Esophagus muscularis mucosa (tissue), 3 donors: ENCODE measurements at regions not wholly inside any gene's neighbourhood (a gene's known extent, or its start where the extent isn't known, plus 50 kb on each side); places are given as distances from the start of the nearest gene placed in this dataset.

ENCODE experiments used
- POLR2A ChIP-seq: fragments of 450-650 bp; IDR thresholded peaks from one replicate; pipeline ENCODE4 v1.6.1; 2017; ENCODE audit warnings: antibody characterized with exemption, moderate library complexity, mild to moderate bottlenecking, low read depth
- POLR2AphosphoS5 ChIP-seq, 2 donors: sonication (generic); formaldehyde crosslinking; IDR thresholded peaks; one replicate each; pipeline ENCODE4 v1.6.1; 2017; ENCODE audit warnings: antibody characterized with exemption in 2 of 2
- TF ChIP-seq, protein P1 (sequence below), 3 experiments: fragments of 200-600 bp in 2 of 3; fragments of 450-650 bp in 1 of 3; sonication (generic) in 2 of 3; IDR thresholded peaks; one replicate each; pipeline ENCODE4 v1.5.1; 2017 to 2019; ENCODE audit warnings: antibody characterized with exemption in 3 of 3, mild to moderate bottlenecking in 2 of 3, moderate library complexity in 1 of 3

DNA sequence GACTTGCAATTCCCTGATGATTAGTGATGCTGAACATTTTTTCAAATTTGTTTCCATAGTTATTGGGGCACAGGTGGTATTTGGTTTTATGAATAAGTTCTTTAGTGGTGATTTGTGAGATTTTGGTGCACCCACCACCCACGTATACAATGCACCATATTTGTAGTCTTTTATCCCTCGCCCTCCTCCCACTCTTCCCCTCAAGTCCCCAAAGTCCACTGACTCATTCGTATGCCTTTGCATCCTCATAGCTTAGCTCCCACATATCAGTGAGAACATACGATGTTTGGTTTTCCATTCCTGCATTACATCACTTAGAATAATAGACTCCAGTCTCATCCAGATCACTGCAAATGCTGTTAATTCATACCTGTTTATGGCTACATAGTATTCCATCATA is 167.3 kb downstream of the MYLK4 start:
- TF ChIP-seq POLR2A (no peak), POLR2AphosphoS5 (IDR thresholded peaks at IDR 0.05) (no peak)
- TF ChIP-seq, protein P1, sequence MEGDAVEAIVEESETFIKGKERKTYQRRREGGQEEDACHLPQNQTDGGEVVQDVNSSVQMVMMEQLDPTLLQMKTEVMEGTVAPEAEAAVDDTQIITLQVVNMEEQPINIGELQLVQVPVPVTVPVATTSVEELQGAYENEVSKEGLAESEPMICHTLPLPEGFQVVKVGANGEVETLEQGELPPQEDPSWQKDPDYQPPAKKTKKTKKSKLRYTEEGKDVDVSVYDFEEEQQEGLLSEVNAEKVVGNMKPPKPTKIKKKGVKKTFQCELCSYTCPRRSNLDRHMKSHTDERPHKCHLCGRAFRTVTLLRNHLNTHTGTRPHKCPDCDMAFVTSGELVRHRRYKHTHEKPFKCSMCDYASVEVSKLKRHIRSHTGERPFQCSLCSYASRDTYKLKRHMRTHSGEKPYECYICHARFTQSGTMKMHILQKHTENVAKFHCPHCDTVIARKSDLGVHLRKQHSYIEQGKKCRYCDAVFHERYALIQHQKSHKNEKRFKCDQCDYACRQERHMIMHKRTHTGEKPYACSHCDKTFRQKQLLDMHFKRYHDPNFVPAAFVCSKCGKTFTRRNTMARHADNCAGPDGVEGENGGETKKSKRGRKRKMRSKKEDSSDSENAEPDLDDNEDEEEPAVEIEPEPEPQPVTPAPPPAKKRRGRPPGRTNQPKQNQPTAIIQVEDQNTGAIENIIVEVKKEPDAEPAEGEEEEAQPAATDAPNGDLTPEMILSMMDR (IDR thresholded peaks at IDR 0.05): no peak
